ENCODE measurements at regions not wholly inside any gene's neighbourhood (a gene's known extent, or its start where the extent isn't known, plus 50 kb on each side); places are given as distances from the start of the nearest gene placed in this dataset.

DNA sequence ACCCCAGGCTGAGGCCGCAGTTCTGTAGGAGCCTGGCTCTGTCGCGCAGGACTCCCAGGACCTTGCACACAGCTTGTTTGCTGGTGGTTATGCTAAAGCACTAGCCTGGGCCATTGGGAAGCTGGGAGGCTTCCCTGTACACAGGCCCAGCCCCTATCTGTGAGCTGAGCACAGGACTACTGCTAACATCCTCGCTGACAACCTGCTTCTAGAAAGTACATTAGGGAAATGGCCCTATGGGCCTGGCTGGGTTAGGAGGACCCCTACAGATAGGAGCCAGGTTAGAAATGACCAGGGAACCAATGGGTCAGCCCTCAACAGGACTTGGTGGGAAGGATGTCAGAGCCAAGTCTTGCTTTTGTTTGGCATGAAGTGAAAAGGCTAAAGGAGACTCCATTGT lies 219.4 kb upstream of the LNX1 start:
- no peak for DNase-seq (ENCODE audit: extremely low read depth, low read depth)
- no peak for TF ChIP-seq CTCF (IDR thresholded peaks at IDR 0.05; ENCODE audit: low read depth, low read length, missing control alignments)
- H3K4me3 ChIP-seq (replicated peaks; ENCODE audit: low read depth, low read length): no peak overlapping the region

- no peak for TF ChIP-seq CTCF (IDR thresholded peaks at IDR 0.05; ENCODE audit: low read depth, low read length, missing control alignments)
- no peak overlapping the region for H3K4me3 ChIP-seq (replicated peaks; ENCODE audit: low read depth, low read length)
- no peak for DNase-seq (ENCODE audit: extremely low read depth, low read depth)
Measured at GRCh38 chr4:53809816-53810215, 218.5 kb upstream of the LNX1 start.

DNA sequence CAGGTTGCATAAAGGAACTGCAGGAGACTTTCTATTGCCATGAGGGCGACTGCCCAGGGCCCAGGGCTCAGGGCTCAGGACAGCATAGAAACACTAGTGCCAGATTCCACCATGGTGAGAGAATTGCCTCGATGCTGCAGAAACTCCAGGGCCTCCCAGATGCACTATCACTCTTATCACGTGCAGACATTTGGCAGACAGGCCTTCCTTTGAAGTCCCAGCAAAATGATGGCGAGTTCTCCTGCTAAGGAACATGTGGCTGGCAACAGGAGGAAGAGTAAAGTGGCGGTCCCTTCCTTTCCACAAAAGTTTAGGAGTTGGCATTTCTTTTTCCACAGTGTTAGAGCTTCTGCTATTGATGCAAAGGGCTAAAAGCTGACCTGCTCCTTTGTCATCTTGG lies 214.0 kb upstream of the LNX1 start:
- no peak for DNase-seq (ENCODE audit: extremely low read depth, low read depth)
- no peak overlapping the region for H3K4me3 ChIP-seq (replicated peaks; ENCODE audit: low read depth, low read length)
- TF ChIP-seq CTCF (IDR thresholded peaks at IDR 0.05; ENCODE audit: low read depth, low read length, missing control alignments): no peak

DNA sequence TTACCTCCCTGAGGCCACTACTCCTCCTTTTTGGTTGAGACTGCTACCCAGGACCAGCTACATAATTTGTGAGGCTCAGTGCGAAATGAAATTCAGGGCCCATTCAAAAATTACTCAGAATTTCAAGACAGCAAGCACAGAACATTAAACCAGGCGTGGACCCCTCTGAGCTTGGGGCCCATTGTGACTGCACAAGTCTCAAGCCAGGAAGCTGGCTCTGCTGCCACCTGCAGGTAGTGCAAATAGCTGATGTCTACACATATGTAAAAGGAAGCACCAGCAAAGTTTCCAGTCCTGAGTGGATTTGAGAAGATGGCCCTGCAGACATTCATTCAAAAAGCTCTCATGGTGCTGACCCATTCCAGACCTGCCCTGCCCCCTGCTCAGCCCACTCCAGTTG lies 213.4 kb upstream of the LNX1 start:
- peak; percentile 55 for TF ChIP-seq CTCF (IDR thresholded peaks at IDR 0.05; ENCODE audit: low read depth, low read length, missing control alignments)
- no peak for DNase-seq (ENCODE audit: extremely low read depth, low read depth)

DNA sequence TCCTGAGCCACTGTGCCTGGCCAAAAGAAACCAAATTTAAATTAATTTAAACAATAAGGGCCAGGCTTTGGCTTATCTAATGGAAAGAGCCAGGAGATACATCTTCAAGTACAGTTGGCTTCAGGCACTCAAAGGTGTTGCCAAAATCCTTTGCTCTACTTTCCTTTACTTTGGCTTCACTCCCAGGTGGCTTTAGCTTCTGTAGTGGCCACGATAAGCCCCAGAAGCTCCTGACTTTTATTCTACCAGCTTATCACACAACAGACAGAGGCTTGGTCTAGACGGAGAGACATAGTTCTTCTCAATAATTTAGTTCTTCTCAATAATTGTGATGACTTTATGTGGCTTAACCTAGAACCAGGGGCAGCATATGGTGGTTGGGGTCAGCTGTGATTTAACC lies 211.2 kb upstream of the LNX1 start:
- no peak for DNase-seq (ENCODE audit: extremely low read depth, low read depth)
- no peak for TF ChIP-seq CTCF (IDR thresholded peaks at IDR 0.05; ENCODE audit: low read depth, low read length, missing control alignments)
- H3K4me3 ChIP-seq (replicated peaks; ENCODE audit: low read depth, low read length): no peak overlapping the region

More for the DNA sequence above, 213.4 kb upstream of the LNX1 start:
- H3K4me3 ChIP-seq (replicated peaks; ENCODE audit: low read depth, low read length): no peak overlapping the region

DNA sequence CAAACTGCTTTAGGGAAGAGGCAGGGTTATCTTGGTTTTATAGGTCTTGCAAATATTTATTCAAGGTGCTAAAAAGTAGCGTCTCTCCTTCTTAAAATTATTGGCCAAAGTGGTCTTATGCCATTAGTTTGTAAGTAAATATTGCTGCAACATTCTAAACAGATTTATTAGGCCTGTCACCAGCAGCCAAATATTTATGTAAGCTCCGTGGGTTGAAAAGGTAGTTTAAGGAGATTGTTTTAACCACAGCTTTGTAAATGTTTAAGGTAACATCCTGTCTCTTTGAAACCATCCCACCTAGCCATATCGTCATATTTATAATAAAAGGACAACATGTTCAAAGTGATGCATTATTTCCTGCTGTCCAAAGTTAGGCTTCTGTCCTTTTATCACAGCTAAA lies 210.1 kb upstream of the LNX1 start:
- TF ChIP-seq CTCF (IDR thresholded peaks at IDR 0.05; ENCODE audit: low read depth, low read length, missing control alignments): no peak
- no peak for DNase-seq (ENCODE audit: extremely low read depth, low read depth)
- no peak overlapping the region for H3K4me3 ChIP-seq (replicated peaks; ENCODE audit: low read depth, low read length)

DNA sequence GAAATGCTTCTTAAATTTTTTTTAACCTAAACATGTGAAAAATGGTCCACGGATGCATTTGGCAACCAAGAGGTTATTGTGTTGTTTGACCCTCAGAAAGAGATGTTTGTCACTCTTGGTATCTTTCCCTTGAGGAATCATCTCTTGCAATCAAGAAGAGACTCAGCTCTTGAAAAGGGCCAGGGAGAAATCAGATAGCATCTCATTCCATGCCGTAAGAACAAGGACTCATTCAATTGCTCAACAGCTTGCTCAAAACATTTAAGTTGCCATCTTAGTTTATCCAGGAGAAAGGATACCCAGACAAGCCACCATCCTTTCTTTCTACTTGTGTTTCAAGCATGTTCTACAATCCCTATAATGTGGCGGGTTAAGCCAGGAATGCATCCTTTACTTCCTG lies 209.5 kb upstream of the LNX1 start:
- no peak for TF ChIP-seq CTCF (IDR thresholded peaks at IDR 0.05; ENCODE audit: low read depth, low read length, missing control alignments)
- no peak overlapping the region for H3K4me3 ChIP-seq (replicated peaks; ENCODE audit: low read depth, low read length)
- no peak for DNase-seq (ENCODE audit: extremely low read depth, low read depth)
